GM23248 (cell line): ENCODE measurements at regions not wholly inside any gene's neighbourhood (a gene's known extent, or its start where the extent isn't known, plus 50 kb on each side); places are given as distances from the start of the nearest gene placed in this dataset.

Experiments used
- EZH2 ChIP-seq: fragments of 200-600 bp; sonication (generic); IDR thresholded peaks from 2 replicates; pipeline ENCODE4 v1.6.1; 2018; ENCODE audit warnings: antibody characterized with exemption, mild to moderate bottlenecking; ENCODE audit not compliant: insufficient read depth, poor library complexity, severe bottlenecking
- EZH2phosphoT487 ChIP-seq: fragments of 200-600 bp; sonication (generic); IDR thresholded peaks from 2 replicates; pipeline ENCODE4 v1.6.1; 2018; ENCODE audit warnings: antibody characterized with exemption, moderate library complexity, mild to moderate bottlenecking, low read depth; ENCODE audit not compliant: insufficient read depth

DNA sequence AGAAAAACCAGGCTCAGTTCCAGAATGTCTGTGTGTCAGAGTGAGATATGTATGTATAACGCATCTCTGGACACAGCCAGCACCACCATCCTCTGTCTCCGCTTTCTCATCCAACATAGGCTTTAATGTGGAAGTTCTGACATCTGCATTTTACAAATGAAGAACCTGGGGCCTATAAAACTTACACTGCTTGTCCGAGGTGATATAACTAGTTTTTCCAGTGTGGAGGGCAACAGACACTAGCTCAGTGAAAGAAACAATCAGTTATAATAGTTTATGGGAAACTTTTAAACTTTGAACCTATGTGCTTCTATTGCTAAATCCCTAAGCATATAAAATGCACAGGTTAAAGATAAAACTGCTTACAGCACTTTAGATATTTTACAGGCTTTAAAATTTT, 208.7 kb downstream of the CRPPA start:
- no peak for TF ChIP-seq EZH2
- no peak for TF ChIP-seq EZH2phosphoT487
